Pulmonary artery endothelial cell (primary cell): ENCODE measurements at regions not wholly inside any gene's neighbourhood (a gene's known extent, or its start where the extent isn't known, plus 50 kb on each side); places are given as distances from the start of the nearest gene placed in this dataset.

ENCODE experiments used
- DNase-seq: peaks from one replicate; pipeline ENCODE4 v3.0.0-alpha.2; 2011; ENCODE audit warnings: low read depth, low spot score

DNA sequence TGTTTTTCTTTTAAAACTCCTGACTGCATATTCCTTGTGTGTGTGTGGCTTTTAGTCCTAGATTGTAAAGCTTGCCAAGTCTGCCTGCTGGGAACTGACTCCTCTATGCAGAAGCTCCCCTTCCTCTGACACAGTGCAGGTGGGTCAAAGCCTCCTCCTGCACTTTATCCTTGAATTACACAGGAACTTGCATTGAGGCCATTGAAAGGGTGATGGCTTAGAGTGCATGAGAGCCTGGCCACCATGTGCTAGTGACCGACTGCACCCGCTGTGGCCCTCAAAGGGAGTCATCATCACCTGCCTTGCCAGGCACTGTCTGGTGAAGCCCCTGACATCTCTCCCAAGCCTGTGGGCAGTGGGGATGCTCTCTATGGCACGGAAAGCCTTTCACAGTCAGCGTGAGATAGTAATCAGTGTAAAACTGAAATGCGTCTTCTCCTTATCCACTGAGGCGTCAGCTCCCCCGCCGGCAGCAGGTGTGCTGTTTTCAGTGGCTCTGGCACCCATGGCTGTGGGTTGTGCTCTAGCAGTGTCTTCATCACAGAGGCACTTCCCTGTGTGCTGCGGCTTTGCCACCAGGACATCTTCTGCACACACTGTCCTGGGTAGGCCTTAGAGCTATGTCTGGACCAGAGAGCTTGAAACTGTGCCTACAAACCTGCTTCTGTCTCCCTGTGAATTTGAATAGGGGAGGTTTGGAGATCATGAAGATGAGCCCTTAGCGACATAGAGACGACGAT, 87.9 kb downstream of the THBS2 start:
- no peak for DNase-seq

DNA sequence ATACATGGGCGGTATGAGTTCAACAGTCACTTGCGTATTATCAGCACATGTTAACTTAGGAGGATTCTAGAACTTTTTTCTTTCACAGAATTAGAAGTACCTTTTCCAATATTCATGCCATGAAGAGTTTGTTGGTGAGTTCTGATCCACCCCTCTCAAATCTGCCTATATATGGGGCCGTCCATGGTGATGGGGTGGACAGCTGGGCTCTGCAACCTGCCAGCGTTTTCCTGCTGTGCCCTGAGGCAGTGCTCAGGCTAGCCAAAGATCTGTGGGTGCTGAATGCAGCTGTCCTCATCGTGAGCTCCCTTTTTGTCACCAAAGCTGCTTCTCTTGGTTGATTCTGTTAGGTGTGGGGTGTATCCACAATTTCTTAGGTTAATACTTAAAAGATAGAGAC, 88.7 kb downstream of the THBS2 start:
- DNase-seq = no peak

DNA sequence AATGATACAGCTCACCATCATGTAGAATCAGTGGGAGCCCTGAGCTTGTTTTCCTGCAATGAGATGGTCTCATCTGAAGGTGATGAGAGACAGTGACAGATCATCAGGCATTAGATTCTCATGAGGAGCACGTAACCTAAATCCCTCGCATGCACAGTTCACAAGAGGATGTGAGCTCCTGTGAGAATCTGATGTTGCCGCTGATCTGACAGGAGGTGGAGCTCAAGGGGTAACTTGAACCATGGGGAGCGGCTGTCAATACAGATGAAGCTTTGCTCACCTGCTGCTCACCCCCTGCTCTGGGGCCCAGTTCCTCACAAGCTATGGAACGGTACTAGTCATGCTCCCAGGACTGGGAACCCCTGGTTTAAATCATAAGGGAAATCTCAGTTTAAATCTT, 89.2 kb downstream of the THBS2 start:
- DNase-seq = no peak

DNA sequence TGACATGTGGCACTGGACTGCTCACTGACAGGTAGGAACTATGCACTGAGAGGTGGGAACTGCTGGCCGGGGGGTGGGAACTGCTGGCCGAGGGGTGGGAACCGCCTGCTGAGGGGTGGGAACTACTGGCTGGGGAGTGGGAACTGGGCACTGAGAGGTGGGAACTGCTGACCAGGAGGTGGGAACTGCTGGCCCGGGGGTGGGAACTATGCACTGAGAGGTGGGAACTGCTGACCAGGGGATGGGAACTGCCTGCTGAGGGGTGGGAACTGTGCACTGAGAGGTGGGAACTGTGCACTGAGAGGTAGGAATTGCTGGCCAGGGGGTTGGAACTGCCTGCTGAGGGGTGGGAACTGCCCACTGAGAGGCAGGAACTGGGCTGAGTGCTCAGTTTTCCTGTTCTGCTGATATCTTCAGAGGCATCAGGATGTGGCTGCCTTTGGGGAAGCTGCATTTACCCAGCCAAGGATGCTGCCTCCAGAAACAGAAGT, 90.2 kb downstream of the THBS2 start:
- DNase-seq = peak; percentile 71

DNA sequence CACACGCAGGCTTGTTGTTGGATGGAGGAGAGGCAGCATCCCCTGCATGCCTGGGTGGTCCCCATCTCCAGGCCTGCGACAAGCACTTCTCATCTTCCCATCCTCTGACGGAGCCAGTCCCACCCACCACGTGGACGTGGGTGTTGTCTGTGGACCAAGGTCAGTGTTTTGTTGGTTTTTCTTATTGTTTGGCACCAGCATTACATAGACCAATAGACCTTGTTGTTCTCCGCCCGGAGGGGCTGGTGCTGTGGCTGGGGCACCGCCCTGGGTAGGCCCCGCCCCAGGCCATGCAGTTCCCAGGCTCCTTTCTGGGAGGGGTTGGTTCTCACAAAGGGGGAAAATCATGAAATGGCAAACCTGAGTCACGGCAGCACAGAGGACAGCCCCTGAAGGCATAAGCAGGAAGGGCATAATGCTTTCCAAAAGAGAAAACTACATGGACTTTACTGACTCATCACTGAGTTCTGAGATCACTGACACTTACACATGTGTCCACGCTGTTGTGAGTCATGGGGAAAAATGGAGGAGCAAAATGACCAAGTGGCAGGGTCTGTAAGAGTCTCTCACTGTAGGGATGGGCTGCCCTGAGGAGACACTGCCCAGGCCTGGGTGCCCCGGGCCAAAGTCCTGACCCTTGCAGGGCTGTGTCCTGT, 90.8 kb downstream of the THBS2 start:
- peak; percentile 92 for DNase-seq

DNA sequence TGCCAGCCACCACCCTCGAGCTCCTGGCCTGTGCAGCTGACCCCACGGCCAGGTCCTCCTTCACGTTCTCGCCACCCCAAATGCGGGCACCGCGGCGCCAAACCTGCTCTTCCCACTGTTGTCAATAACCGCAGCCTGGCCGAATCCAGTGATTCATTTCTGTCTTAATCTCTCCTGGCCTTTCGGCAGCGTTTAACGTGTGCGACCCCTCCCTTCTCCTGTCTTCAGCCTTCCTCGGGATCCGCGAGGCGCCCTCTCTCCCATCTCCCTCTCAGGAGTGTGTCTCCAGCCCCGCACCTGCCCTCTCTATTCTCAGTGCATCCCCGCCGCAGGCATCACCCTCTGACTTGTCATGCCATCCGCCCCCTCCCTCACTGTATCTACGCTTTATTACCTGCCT, 91.4 kb downstream of the THBS2 start:
- no peak for DNase-seq

DNA sequence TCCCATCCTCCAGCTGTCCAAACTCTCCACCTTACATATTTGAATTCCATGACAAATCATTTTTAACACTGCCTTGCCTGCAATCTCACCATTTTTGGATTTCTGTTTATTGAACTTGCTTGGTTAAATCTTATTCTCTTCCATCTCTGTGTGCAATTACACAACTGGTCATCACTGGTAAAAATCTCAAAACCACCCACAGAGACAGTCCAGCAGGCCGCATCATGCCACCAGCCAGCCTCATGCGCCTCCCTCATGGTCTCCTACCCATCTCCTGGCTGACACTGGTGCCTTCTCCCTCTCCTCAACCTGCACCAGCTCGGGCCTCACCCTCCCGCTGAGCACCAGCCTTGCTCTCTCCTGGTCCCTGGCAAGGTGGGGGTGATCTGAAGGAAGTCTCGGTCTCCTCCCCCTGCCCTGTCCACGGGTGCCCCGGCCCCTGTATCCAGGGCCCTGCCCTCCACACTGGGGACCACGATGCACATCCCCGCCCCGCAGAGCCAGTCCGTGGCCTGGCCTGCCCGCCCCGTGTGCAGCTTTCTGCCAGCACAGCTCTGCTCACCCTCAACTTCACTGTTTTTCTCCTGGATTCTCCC, 92.0 kb downstream of the THBS2 start:
- DNase-seq = no peak

DNA sequence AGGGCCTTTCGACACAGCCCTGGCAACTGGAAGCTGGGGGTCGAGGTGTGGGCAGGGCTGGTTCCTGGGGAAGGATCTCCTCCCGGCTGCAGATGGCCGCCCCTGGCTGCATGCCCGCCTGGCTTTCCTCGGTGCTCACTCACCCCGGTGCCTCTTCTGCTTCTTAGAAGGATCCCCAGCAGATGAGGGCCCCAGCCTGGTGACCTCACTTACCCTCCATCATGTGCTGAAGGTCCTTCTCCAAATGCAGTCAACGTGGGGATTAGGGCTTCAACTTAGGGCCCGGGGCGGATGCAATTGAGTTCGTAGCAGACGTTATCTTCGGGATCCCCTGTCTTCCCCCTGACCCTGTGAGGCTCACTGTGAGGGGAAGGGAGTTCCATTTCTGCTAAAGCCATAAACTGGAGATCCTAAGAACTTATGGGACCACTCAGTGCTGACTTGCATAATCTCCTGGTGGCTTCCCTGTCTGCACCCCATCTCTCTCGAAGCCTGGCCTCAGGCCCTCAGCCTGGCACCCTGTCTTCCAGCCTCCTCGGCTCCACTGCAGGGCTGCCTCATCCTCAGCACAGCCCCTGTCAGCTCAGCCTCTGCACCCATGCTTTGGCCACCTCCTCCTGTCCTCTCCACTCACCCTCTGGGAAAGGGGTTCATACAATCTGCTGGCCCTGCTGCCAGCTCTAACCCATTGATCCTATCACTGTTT, 92.6 kb downstream of the THBS2 start:
- no peak for DNase-seq

DNA sequence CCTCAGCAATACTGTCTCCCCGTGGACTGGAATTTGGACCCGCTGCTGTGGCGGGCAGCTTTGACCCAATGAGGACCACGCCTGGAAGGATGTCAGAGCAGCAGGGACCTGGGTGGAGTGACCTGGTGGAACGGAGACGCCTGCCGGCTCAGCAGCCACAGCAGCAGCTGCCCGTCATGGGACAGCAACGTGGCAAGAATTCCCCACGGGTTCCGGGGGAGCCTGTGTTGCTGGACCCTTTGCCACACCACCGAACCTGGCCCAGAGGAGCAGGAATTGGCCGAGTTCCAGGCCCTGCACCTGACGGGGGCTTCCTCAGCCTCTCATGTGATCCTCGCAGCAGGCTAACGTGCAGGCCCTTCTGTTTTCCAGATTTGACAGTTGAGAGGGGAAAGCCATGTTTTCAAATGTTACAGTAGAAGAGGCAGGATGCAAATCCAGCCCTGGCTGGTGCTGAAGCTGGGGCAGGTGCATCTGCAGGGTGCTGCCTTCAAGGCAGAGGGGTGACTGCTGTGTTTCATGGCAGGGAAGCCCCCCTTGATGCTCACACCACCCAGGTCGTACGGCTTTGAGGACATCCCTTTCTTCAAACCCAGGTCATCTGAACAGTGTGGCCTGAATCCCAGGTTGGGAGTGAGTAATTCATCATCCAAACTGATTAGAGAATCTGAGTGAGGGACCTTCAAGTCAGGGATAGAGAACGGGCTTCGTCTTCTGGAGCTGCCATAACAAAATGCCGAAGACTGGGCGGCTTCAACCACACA, 93.4 kb downstream of the THBS2 start:
- DNase-seq = no peak

DNA sequence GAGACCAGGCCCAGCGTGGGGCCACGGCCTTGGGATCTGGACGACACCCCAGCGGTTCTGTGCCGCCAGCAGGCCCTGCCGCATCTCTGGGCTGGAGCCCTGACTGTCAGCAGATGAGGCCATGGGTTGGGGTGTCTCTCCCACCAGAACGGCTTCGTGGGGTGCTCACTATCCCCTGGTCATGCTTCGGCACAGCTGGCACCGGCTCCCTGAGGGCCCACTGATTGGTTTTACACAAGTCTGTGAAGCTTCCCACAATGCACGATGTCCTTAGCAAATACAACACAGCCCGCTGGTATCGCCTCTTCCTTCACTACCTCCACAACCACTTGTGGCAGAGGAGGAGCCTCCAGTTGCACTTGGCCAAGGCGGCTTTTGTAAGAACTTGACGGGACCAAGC, 94.3 kb downstream of the THBS2 start:
- no peak for DNase-seq

DNA sequence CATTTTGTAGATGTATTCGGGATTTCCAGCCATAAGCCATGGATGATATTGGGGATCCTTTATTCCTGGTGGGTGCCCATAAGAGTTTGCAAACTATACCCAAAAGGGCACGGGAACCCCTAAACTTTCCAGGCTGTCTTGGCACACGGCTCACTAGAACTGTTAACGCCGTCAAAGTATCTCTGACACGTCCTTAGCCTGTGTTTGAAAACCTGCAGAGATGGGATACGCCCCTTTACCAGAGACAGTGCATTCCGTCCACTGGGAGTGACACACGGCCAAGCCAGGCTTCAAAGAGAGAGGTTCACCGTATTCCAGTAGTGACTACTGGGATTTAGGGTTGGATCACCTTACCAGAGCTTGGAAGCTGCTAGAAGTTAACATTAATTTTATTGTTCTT, 95.0 kb downstream of the THBS2 start:
- DNase-seq = no peak

DNA sequence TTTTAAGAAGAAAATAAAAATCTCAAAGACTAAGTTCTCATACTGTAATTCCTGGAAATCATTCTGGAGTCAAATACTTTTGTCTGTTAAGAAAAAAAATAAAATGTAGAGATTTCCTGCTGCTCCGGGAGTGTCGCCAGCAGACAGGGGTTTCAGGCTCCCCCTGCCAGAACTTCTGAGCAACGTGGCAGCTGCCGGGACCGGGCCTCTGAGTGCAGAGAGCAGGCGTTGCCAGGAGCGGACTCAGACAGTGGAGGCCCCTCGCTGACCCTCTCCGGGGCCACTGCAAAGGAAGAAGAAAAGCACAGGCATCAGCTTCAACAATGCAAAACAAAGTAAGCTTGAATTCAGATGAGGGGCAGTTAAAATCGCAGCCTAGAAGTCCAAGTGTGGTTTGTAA, 95.5 kb downstream of the THBS2 start:
- DNase-seq = no peak

DNA sequence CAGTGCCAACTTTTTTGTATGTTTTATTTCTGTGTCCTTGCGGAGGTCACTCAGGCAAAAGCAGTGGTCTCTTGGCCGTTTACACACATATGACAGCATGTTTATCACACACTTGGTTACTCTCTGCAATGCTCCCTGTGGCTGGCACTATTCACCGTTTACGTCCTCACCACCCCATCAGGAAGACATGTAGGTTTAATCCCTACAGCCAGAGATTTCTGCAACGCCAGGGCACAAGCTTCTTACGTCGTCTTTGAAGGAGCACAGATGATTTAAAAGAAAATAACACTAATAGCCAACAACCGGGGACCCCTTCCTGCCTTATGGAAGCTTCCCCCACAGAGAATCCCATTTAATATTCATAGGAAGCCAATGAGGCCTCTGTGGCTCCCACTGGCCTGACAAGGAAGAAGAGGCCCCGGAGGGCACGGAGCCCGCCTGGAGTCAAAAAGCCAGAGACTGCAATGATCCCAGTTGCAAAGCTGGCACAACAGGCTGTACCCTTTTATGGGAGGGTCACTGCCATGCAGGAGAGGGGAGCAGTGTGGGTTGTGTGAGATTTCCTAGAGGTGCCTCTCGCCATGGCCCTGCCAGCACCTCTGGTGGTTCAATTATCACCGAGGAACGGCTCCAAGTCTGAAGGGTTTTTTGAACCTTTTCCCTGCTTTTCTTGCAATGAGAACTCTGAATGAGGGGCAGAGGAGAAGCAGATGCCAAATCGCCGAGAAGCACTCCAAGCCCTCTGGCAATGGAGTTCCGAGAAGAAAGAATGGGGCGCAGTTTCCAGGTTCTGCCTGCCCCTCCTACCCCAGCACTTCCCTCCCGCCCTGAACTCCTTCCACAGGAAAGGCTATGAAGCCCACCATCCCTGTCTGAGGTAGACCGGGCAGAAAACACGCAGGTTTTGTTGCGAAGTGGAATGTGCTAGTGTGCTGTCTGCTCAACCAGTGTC, 96.2 kb downstream of the THBS2 start:
- DNase-seq = no peak

DNA sequence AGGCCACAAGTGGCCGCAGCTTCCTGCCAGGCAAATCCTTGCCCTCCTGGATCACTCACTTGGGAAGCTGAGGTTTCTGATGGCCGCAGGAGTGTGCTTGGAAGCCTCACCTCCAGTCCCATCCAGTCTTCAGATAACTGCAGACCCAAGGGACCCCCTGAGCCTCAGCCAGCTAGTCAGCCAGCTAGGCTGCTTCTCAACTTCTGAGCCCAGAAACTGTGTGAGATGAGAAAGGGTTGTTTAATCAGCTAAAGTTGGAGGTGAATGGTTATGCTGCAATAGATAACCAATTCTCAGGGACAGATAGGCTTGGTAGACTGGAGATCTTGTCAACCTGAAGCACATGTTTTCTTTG, 96.9 kb downstream of the THBS2 start:
- DNase-seq = no peak

DNA sequence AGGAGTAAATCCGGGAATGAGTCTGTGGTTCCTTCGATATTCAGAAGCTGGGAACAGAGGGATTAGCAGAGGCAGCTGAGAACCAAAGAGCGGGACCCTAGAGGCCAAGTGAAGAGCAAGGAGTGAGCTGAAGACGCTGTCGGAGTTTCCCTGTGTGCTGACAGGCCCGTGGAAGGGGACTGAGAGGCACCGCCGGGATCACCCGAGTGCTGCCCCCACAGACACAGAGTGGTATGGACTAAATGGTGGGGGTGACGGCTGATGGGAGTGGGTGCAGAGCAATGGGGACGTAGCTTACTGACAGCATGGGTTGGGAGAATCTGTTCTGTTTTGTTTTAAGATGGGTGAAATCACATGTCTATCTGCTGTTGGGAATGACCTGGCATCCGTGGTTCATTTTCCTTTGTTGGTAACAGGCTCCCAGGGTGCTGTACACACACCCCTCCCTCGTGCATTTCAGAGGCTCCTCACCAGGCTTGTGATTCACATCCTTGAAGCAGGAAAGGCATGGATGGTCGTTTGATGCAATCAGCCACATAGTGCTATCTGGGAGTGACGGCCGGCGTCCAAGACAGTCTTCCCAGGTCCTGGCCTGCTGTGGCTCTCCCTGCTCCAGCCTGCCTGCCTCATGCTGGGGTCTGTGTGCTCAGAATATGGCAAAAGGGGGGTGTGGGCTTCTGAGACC, 97.4 kb downstream of the THBS2 start:
- no peak for DNase-seq

DNA sequence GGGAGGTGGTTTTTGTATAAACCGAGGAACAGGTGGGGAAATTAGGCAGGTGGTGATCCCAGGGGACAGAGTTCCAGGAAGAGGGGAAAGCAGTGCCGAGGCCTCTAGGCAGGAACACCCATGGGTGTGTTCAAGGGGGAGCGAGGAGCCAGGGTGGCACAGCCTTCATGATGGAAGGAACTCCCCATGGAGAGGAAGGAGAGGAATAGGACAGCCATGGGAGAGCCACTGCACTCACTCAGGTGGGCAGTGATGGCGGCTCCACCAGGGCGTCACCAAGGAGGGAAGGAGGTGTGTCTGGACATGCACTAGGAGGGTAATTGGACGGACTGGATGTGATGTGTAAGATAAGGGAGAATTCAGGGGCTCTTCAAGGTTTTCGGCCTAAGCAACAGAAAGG, 98.2 kb downstream of the THBS2 start:
- no peak for DNase-seq

DNA sequence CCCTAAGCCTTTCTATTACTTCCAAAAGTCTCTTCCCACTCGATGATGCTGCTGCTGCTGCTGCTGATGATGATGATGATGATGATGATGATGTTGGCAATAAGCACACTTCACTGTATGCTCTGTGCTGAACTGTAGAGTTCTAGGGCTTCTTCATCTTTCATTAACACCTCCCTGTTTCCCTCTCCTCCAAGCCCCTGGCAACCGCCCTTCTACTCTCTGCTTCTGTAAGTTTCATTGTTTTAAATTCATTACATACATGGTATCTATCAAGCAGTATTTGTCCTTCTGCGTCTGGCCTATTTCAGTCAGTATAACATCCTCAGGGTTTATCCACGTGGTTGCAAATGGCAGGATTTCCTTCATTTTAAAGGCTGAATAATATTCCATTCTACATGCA, 100.2 kb downstream of the THBS2 start:
- DNase-seq = no peak

DNA sequence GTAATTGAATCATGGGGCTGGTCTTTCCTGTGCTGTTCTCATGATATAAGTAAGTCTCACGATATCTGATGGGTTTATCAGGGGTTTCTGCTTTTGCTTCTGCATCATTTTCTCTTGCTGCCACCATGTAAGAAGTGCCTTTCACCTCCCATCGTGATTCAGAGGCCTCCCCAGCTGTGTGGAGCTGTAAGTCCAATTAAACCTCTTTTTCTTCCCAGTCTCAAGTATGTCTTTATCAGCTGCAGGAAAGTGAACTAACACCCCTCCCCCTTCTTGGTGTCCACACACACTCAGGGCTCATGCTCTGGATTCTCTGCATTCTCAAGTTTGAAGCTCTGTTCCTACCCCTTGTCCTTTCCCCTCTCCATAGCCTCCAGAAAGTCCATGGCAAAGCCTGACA, 107.1 kb downstream of the THBS2 start:
- DNase-seq = no peak

DNA sequence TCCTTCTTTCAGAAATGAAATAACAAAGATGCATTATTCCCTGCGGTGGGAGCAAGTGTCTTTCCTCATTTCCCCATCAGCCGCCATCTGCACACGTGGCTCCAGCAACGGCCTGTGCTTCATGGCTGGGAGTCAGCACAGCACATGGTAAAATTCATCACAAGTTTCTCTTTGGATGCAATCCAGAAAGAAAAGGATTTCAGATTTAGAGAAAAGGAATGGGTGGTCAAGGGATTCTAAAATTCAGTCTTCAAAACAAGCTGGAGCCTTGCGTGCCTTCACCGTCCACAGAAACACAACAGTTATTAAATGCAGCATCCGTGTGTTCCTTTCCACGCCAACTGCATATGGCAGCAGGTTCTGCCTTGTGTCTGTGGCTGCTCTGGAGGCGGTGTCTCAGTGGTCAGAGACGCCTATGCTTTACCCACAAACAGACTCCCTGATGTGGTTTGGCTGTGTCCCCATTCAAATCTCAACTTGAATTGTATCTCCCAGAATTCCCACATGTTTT, 107.6 kb downstream of the THBS2 start:
- no peak for DNase-seq

DNA sequence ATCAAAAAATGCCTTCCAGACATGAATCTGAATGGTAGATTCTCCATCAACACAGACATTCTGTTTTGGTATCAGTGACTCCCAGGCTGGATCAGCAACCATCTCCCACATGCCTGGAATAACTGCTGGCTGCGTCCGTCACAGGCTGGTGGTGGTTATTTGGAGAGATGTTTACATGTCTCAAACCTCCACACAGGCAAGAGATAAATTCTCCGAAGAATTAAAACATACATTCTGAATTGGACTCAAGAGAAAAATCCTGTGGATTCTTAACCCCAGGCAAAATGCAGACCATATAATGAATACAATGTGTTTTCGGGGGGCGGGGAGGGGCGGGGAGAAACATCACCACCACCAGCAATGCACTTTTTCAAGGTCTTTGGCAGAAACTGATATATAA, 108.2 kb downstream of the THBS2 start:
- DNase-seq = no peak
